Thyroid gland (tissue), 4 donors: ENCODE measurements at regions not wholly inside any gene's neighbourhood (a gene's known extent, or its start where the extent isn't known, plus 50 kb on each side); places are given as distances from the start of the nearest gene placed in this dataset.

Source experiments
- POLR2A ChIP-seq, 2 donors: fragments of 450-650 bp; IDR thresholded peaks; one replicate each; pipeline ENCODE4 v1.6.1; 2017; ENCODE audit warnings: antibody characterized with exemption in 2 of 2, mild to moderate bottlenecking in 2 of 2, moderate library complexity in 1 of 2
- TF ChIP-seq, protein P1 (sequence below), 6 experiments: fragments of 200-600 bp in 3 of 6; fragments of 450-650 bp in 3 of 6; sonication (generic) in 3 of 6; IDR thresholded peaks; one replicate each; pipeline ENCODE4 v1.5.1; 2016 to 2019; ENCODE audit warnings: antibody characterized with exemption in 6 of 6, mild to moderate bottlenecking in 2 of 6, inconsistent platforms in 1 of 6, moderate library complexity in 1 of 6

DNA sequence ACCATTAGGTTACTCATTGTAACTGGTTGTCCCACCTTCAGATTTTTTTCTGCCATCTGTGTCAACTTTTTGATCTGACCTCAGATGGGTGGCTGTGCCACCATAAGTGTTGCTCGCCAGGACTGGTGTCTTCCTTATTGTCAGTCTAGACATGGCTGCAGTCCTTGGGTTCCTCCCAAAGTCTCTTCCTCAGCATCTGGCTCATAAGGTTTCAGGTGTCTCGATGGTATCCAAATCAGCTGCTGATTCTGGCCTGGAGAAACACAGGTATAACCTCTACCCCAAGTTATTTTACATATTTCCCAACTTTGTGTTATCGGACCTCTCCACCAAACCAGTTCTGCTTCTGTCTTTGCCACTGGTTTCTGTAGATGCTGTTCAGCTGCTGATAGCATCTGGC, 158.5 kb downstream of the ZNF518B start:
- TF ChIP-seq, protein P1, sequence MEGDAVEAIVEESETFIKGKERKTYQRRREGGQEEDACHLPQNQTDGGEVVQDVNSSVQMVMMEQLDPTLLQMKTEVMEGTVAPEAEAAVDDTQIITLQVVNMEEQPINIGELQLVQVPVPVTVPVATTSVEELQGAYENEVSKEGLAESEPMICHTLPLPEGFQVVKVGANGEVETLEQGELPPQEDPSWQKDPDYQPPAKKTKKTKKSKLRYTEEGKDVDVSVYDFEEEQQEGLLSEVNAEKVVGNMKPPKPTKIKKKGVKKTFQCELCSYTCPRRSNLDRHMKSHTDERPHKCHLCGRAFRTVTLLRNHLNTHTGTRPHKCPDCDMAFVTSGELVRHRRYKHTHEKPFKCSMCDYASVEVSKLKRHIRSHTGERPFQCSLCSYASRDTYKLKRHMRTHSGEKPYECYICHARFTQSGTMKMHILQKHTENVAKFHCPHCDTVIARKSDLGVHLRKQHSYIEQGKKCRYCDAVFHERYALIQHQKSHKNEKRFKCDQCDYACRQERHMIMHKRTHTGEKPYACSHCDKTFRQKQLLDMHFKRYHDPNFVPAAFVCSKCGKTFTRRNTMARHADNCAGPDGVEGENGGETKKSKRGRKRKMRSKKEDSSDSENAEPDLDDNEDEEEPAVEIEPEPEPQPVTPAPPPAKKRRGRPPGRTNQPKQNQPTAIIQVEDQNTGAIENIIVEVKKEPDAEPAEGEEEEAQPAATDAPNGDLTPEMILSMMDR (IDR thresholded peaks at IDR 0.05), result no peak
- no peak for TF ChIP-seq POLR2A (IDR thresholded peaks at IDR 0.05)
